ENCODE measurements at regions not wholly inside any gene's neighbourhood (a gene's known extent, or its start where the extent isn't known, plus 50 kb on each side); places are given as distances from the start of the nearest gene placed in this dataset.

DNA sequence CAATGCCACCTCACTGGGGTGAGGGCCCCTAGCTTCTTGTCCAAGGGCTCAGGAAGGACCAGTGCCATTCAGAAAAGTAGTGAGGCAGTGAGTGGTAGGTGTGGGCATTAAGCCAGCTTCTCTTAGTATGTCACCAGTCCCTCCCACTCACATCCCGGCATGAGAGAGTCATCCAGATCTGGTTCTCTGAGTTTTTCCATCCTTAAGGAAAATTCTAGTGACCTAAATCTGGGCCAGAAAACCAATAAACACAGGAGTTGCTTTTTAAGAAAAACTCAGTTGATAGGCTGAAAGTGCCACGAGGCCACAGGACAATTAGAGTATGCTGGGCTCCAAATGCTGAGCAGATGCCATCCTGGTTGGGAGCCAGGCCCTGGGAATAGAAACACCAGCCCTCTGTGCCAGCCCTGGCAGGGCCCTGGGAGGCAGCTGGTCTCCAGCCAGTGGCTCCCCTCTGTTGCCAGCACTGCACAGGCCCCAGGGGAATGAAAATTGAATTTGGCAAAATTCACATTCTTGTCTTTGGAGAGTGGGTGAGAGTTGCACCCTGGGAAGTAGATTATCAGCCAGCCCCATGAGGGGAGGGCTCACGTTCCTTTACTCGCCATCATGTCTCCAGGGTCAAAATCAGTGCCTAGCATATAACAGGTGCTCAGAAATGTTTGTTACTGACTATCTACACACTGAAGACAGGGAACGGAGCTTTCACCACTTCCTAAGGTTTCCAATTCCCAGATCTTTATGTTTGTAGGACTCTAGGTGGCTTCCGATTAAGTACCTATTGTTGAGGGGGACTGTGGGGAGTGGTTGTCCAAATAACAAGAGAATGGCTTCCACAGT is 52.8 kb downstream of the FAM43A start:
- DNase-seq (ENCODE audit: low read depth), result peak; percentile 65
- TF ChIP-seq, protein P1, sequence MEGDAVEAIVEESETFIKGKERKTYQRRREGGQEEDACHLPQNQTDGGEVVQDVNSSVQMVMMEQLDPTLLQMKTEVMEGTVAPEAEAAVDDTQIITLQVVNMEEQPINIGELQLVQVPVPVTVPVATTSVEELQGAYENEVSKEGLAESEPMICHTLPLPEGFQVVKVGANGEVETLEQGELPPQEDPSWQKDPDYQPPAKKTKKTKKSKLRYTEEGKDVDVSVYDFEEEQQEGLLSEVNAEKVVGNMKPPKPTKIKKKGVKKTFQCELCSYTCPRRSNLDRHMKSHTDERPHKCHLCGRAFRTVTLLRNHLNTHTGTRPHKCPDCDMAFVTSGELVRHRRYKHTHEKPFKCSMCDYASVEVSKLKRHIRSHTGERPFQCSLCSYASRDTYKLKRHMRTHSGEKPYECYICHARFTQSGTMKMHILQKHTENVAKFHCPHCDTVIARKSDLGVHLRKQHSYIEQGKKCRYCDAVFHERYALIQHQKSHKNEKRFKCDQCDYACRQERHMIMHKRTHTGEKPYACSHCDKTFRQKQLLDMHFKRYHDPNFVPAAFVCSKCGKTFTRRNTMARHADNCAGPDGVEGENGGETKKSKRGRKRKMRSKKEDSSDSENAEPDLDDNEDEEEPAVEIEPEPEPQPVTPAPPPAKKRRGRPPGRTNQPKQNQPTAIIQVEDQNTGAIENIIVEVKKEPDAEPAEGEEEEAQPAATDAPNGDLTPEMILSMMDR (IDR thresholded peaks at IDR 0.05; ENCODE audit: insufficient read depth, low read length), result no peak
- H3K4me3 ChIP-seq (ENCODE audit: low read depth, low read length), result no peak overlapping the region

DNA sequence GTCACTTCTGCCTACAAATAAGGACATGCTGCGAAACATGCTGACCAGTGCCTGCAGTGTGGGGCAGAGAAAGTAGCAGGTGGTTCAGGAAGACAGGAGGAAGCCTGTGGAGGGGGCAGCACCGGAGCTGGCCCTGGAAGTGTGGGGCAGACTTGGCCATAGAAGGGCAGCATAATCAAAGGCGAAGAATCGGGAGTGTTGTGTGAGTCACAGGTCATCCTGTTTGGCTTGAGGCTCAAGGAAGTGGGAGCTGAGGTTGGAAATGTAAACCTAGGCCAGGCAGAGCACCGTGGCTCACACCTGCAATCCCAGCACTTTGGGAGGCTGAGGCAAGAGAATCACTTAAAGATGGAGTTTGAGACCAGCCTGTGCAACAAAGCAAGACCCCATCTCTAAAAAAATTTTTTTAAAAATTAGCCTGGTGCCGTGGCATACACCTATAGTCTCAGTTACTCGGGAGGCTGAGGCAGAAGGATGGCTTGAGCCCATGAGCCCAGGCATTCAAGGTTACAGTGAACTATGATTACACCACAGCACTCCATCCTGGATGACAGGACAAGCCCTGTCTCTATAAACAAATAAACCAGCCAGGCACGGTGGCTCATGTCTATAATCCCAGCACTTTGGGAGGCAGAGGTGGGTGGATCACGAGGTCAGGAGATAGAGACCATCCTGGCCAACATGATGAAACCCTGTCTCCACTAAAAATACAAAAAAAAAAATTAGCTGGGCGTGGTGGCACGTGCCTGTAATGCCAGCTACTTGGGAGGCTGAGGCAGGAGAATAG is 54.0 kb downstream of the FAM43A start:
- H3K4me3 ChIP-seq (ENCODE audit: low read depth, low read length), result no peak overlapping the region
- TF ChIP-seq, protein P1 (IDR thresholded peaks at IDR 0.05; ENCODE audit: insufficient read depth, low read length), result no peak
- DNase-seq (ENCODE audit: low read depth), result no peak

GRCh38 chr3:194740859-194741491 is 55.3 kb downstream of the FAM43A start:
- no peak overlapping the region for H3K4me3 ChIP-seq (ENCODE audit: low read depth, low read length)
- peak; percentile 59 for DNase-seq (ENCODE audit: low read depth)

GRCh38 chr3:194741916-194742315 is 56.2 kb downstream of the FAM43A start:
- TF ChIP-seq, protein P1 (IDR thresholded peaks at IDR 0.05; ENCODE audit: insufficient read depth, low read length), result no peak
- H3K4me3 ChIP-seq (ENCODE audit: low read depth, low read length), result no peak overlapping the region
- DNase-seq (ENCODE audit: low read depth), result no peak

More at GRCh38 chr3:194740859-194741491, 55.3 kb downstream of the FAM43A start:
- TF ChIP-seq, protein P1 (IDR thresholded peaks at IDR 0.05; ENCODE audit: insufficient read depth, low read length), result no peak

DNA sequence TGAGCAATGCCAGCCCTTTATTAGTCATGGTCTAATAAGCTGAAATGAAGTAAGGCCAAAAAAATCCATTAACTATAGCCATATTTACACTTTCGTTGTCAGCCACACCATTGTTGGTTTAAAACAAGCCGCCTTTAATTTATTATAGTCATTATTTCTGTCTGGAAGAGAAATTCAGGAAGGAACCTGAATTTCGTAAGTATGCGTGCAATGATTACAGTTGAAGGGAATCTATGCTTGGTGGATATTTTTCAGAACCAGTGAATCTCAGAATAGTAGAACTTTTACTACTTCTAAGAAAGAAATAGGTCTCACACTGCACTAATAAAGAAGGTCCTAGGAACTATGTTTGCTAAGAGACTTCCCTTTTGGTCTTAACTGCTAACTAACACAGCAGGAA is 59.1 kb downstream of the FAM43A start:
- no peak overlapping the region for H3K4me3 ChIP-seq (ENCODE audit: low read depth, low read length)
- TF ChIP-seq, protein P1 (IDR thresholded peaks at IDR 0.05; ENCODE audit: insufficient read depth, low read length), result no peak
- no peak for DNase-seq (ENCODE audit: low read depth)

GRCh38 chr3:194745422-194746184 is 59.9 kb downstream of the FAM43A start:
- H3K4me3 ChIP-seq (ENCODE audit: low read depth, low read length), result no peak overlapping the region
- TF ChIP-seq, protein P1 (IDR thresholded peaks at IDR 0.05; ENCODE audit: insufficient read depth, low read length), result no peak
- no peak for DNase-seq (ENCODE audit: low read depth)
